ENCODE measurements at regions not wholly inside any gene's neighbourhood (a gene's known extent, or its start where the extent isn't known, plus 50 kb on each side); places are given as distances from the start of the nearest gene placed in this dataset.
A peak's percentile ranks its signal among the peaks of the same experiment; 100 is the strongest.

GRCh38 chr6:53979468-53980067, 131.7 kb upstream of the MLIP start:
- TF ChIP-seq CTCF (IDR thresholded peaks at IDR 0.05) (peak; percentile 69 to 91 (median 78)), POLR2A (IDR thresholded peaks at IDR 0.05) (no peak), EP300 (IDR thresholded peaks at IDR 0.05) (no peak)

All from tibial nerve (tissue), 4 donors.